Mucosa of descending colon (tissue), 3 donors: ENCODE measurements at regions not wholly inside any gene's neighbourhood (a gene's known extent, or its start where the extent isn't known, plus 50 kb on each side); places are given as distances from the start of the nearest gene placed in this dataset.
"Not testable (repeated sequence)": the region's sequence is repeated elsewhere in the genome, so short reads cannot be mapped to it uniquely, and the experiment has no call there.

Experiments used
- ATAC-seq: fragments of 200-7000 bp; cut with Tn5 transposase; one replicate; pipeline ENCODE4 v1.9.1; 2020; ENCODE audit warnings: mild to moderate bottlenecking, moderate library complexity
- DNase-seq, 3 donors: peaks; one replicate each; pipeline ENCODE4 v3.0.0-alpha.2; 2020
- H3K36me3 ChIP-seq: fragments of 200-600 bp; one replicate; pipeline ENCODE4 v1.8.0; 2021; ENCODE audit warnings: low read depth, mild to moderate bottlenecking
- H3K4me1 ChIP-seq: fragments of 200-600 bp; one replicate; pipeline ENCODE4 v1.8.0; 2021; ENCODE audit warnings: low read depth, mild to moderate bottlenecking
- H3K4me3 ChIP-seq: fragments of 200-600 bp; one replicate; pipeline ENCODE4 v1.8.0; 2021; ENCODE audit warnings: mild to moderate bottlenecking
- H3K9me3 ChIP-seq: fragments of 200-600 bp; one replicate; pipeline ENCODE4 v1.8.0; 2021; ENCODE audit warnings: mild to moderate bottlenecking
- intact Hi-C, 2 donors: fragments of 100-400 bp; cut with DNase I in 1 of 2; cut with micrococcal nuclease in 1 of 2; formaldehyde crosslinking; loops; one replicate each; pipeline versions ENCODE4 v1.11.0 to v1.11.1; 2022; cut with DNase I, micrococcal nuclease
- TF ChIP-seq, protein P1 (sequence below): fragments of 200-600 bp; IDR thresholded peaks from one replicate; pipeline ENCODE4 v1.8.0; 2022; ENCODE audit warnings: antibody characterized with exemption, mild to moderate bottlenecking
- donor health status: DM: no; HTN: no; CAD: no; lungs with moderate emphysema.
- donor health status: DM: no; HTN: no; CAD: no.
- donor health status: DM: no; HTN: yes; CAD: no.

DNA sequence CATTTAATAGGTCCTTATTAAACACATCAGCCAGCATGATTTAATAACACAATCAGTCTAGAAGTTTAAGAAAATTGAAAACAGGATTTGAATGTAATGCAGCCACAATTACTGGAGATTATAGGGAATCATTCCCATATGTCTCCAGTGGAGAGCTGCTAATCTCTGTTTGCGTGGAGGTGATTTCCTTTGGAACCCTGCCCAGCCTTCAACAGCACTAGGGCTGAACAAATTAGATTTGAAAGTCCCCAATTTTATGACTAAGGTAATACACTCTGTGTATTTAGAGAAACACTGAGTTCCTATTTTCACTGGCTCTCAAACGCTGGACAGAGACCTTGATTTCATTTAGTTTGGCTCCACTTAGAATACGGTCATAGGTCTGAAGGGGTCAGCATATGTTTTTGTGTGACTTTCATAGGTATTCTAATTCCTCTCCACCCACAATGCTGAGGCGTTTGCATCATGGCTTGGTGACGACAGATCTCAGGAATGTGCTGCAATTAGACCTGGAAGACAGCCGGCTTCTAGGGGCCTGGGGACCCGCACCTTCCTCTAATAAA is 508.3 kb downstream of the EBF1 start:
- no peaks in the 10 kb centered on the region for H3K36me3 ChIP-seq
- no peak for ATAC-seq
- intact Hi-C loops, result no loop called here

GRCh38 chr5:158590746-158591300 is 508.9 kb downstream of the EBF1 start:
- H3K9me3 ChIP-seq, result no peaks in the 10 kb centered on the region
- TF ChIP-seq, protein P1, sequence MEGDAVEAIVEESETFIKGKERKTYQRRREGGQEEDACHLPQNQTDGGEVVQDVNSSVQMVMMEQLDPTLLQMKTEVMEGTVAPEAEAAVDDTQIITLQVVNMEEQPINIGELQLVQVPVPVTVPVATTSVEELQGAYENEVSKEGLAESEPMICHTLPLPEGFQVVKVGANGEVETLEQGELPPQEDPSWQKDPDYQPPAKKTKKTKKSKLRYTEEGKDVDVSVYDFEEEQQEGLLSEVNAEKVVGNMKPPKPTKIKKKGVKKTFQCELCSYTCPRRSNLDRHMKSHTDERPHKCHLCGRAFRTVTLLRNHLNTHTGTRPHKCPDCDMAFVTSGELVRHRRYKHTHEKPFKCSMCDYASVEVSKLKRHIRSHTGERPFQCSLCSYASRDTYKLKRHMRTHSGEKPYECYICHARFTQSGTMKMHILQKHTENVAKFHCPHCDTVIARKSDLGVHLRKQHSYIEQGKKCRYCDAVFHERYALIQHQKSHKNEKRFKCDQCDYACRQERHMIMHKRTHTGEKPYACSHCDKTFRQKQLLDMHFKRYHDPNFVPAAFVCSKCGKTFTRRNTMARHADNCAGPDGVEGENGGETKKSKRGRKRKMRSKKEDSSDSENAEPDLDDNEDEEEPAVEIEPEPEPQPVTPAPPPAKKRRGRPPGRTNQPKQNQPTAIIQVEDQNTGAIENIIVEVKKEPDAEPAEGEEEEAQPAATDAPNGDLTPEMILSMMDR, result no peak
- intact Hi-C loops, result no loop called here
- DNase-seq (no peak), ATAC-seq (no peak)
- H3K4me3 ChIP-seq, result no peak overlapping the region
- no peaks in the 10 kb centered on the region for H3K4me1 ChIP-seq
- no peaks in the 10 kb centered on the region for H3K36me3 ChIP-seq

More for the DNA sequence above, 508.3 kb downstream of the EBF1 start:
- Histone ChIP-seq H3K4me3 (no peak overlapping the region), H3K9me3 (no peaks in the 10 kb centered on the region), H3K4me1 (no peaks in the 10 kb centered on the region)
- TF ChIP-seq, protein P1, result no peak
- DNase-seq, result peak in 1 of 3 donors; percentile 38

DNA sequence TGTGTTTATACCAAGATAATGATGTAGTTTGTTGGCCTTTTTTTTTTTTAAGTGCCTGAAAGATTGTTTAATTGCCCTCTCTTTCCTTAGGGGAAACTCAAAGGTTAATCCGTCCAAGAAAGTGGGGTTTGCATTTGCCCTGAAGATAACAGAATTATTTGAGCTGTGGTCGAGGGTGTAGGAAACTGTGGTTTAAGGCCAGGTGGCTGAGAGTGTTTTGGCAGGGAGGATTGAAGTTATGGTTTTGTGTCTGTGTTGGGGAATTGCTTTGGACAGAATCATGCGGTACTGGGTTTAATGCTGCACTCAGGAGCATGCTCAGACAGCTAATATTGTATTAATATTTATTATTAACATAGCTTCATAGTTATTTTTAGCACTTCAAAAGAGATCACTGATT is 509.8 kb downstream of the EBF1 start:
- TF ChIP-seq, protein P1, result no peak
- no peaks in the 10 kb centered on the region for H3K9me3 ChIP-seq
- H3K4me1 ChIP-seq, result no peaks in the 10 kb centered on the region
- no peak for ATAC-seq
- DNase-seq, result peak in 1 of 3 donors; percentile 4
- intact Hi-C loops, result no loop called here
- H3K36me3 ChIP-seq, result no peaks in the 10 kb centered on the region
- H3K4me3 ChIP-seq, result no peak overlapping the region

- TF ChIP-seq, protein P1, result no peak
- Histone ChIP-seq H3K4me1 (no peaks in the 10 kb centered on the region), H3K9me3 (no peaks in the 10 kb centered on the region), H3K4me3 (no peak overlapping the region), H3K36me3 (no peaks in the 10 kb centered on the region)
- DNase-seq (no peak), ATAC-seq (no peak)
- intact Hi-C loops, result no loop called here
These were observed 511.1 kb downstream of the EBF1 start for GRCh38 chr5:158588617-158589016.

DNA sequence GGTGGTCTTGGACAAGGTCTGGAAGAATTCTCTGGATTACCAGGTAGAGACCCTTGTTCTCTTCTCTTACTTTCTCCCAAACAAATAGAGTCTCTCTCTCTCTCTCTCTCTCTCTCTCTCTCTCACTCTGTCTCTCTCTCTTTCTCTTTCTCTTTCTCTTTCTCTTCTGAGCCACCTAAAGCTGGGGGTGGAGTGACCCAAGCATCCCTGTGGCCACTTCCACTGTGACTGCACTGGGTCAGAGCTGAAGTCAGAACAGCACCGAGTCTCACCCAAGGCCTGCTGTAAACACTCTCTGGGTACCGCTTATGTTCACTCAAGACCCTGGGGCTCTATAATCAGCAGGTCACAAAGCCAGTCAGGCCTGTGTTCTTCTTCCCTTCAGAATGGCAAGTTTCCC is 513.7 kb downstream of the EBF1 start:
- Histone ChIP-seq H3K4me1 (no peaks in the 10 kb centered on the region), H3K36me3 (no peaks in the 10 kb centered on the region), H3K9me3 (peaks cover 4% of the 10 kb centered on the region), H3K4me3 (no peak overlapping the region)
- TF ChIP-seq, protein P1, result no peak
- intact Hi-C loops, result no loop called here
- ATAC-seq (no peak), DNase-seq (no peak)

GRCh38 chr5:158582669-158583068 is 517.0 kb downstream of the EBF1 start:
- ATAC-seq, H3K4me3 ChIP-seq, H3K4me1 ChIP-seq, H3K9me3 ChIP-seq, DNase-seq, H3K36me3 ChIP-seq, intact Hi-C loops: not testable (repeated sequence)
